HG02884 (cell line): ENCODE measurements at regions not wholly inside any gene's neighbourhood (a gene's known extent, or its start where the extent isn't known, plus 50 kb on each side); places are given as distances from the start of the nearest gene placed in this dataset.

ENCODE experiments used
- ATAC-seq: cut with Tn5 transposase; IDR thresholded peaks from one replicate; pipeline ENCODE4 v1.9.1; 2021; ENCODE audit warnings: mild to moderate bottlenecking, moderate library complexity; ENCODE audit not compliant: unreplicated experiment

- no peak for ATAC-seq
Observed at GRCh38 chr20:4095639-4096038, 53.0 kb upstream of the SMOX start.

GRCh38 chr20:4091490-4092479 lies 56.8 kb upstream of the SMOX start:
- no peak for ATAC-seq

- ATAC-seq, result no peak
Observed at GRCh38 chr20:4090756-4091489, 57.7 kb upstream of the SMOX start.

- ATAC-seq, result no peak
Observed at GRCh38 chr20:4089756-4090487, 58.7 kb upstream of the SMOX start.

- ATAC-seq, result no peak
Observed at GRCh38 chr20:4088766-4089165, 59.9 kb upstream of the SMOX start.

GRCh38 chr20:4087923-4088322 lies 60.7 kb upstream of the SMOX start:
- ATAC-seq, result no peak

GRCh38 chr20:4086771-4087687 lies 61.6 kb upstream of the SMOX start:
- no peak for ATAC-seq

GRCh38 chr20:4084721-4085120 lies 63.9 kb upstream of the SMOX start:
- ATAC-seq, result no peak

- no peak for ATAC-seq
Observed at GRCh38 chr20:4084096-4084495, 64.5 kb upstream of the SMOX start.

GRCh38 chr20:4083098-4083865 lies 65.3 kb upstream of the SMOX start:
- ATAC-seq, result no peak

GRCh38 chr20:4082406-4083097 lies 66.1 kb upstream of the SMOX start:
- peak; percentile 41 for ATAC-seq

GRCh38 chr20:4081421-4081820 lies 66.1 kb upstream of the RNF24 start:
- ATAC-seq, result no peak

GRCh38 chr20:4076671-4077070 lies 61.3 kb upstream of the RNF24 start:
- no peak for ATAC-seq

- ATAC-seq, result no peak
Observed at GRCh38 chr20:4076033-4076432, 60.7 kb upstream of the RNF24 start.

- ATAC-seq, result no peak
Observed at GRCh38 chr20:4074877-4075455, 59.6 kb upstream of the RNF24 start.

- no peak for ATAC-seq
Observed at GRCh38 chr20:4073852-4074741, 58.7 kb upstream of the RNF24 start.

- no peak for ATAC-seq
Observed at GRCh38 chr20:4071178-4071693, 55.9 kb upstream of the RNF24 start.
